H1 (cell line): ENCODE measurements at regions not wholly inside any gene's neighbourhood (a gene's known extent, or its start where the extent isn't known, plus 50 kb on each side); places are given as distances from the start of the nearest gene placed in this dataset.

ENCODE experiments used
- ASH2L ChIP-seq: fragments of 200-600, 300-600 bp; sonication (generic); IDR thresholded peaks from one replicate; pipeline ENCODE4 v1.7.1; 2017; ENCODE audit warnings: low read length
- BCL11A ChIP-seq, 2 experiments: IDR thresholded peaks; one replicate each; pipeline ENCODE4 v1.6.1; 2011; ENCODE audit warnings: low read depth in 2 of 2, low read length in 2 of 2, mild to moderate bottlenecking in 2 of 2
- BRCA1 ChIP-seq: IDR thresholded peaks from 2 replicates; pipeline ENCODE4 v1.6.1; 2012; ENCODE audit warnings: low read depth, low read length, improper control_type of control experiment
- CBX8 ChIP-seq: fragments of 300-800, 300-1000 bp; sonication (generic); IDR thresholded peaks from 2 replicates; pipeline ENCODE4 v1.7.1; 2016; ENCODE audit warnings: low read depth, low read length, borderline replicate concordance
- CHD7 ChIP-seq: fragments of 300-600 bp; sonication (generic); IDR thresholded peaks from 2 replicates; pipeline ENCODE4 v1.7.1; 2012; ENCODE audit warnings: low read length, moderate library complexity, mild to moderate bottlenecking, inconsistent platforms; ENCODE audit not compliant: insufficient replicate concordance
- EP300 ChIP-seq, 2 experiments: IDR thresholded peaks; 1 replicate in 1 of 2; 2 replicates in 1 of 2; pipeline ENCODE4 v1.6.1; 2011 to 2012; ENCODE audit warnings: low read depth in 2 of 2, low read length in 2 of 2, mild to moderate bottlenecking in 2 of 2, borderline replicate concordance in 1 of 2, inconsistent platforms in 1 of 2, moderate library complexity in 1 of 2
- HDAC6 ChIP-seq: IDR thresholded peaks from one replicate; pipeline ENCODE4 v1.7.1; 2012; ENCODE audit warnings: low read depth, mild to moderate bottlenecking, inconsistent platforms, low read length, moderate library complexity
- POU5F1 ChIP-seq: IDR thresholded peaks from 2 replicates; pipeline ENCODE4 v1.6.1; 2011; ENCODE audit warnings: low read depth, mild to moderate bottlenecking, low read length, moderate library complexity

GRCh38 chr4:138832563-138832962 is 183.0 kb upstream of the NOCT start (continued):
- TF ChIP-seq CHD7 (no peak), HDAC6 (no peak), BCL11A (IDR thresholded peaks at IDR 0.05; ENCODE audit: low read depth in 2 of 2, low read length in 2 of 2) (no peak), EP300 (IDR thresholded peaks at IDR 0.05; ENCODE audit: borderline replicate concordance in 1 of 2, low read depth in 2 of 2, low read length in 2 of 2) (no peak), POU5F1 (no peak), BRCA1 (no peak), ASH2L (no peak), CBX8 (no peak)
